GM13977 (cell line): ENCODE measurements at regions not wholly inside any gene's neighbourhood (a gene's known extent, or its start where the extent isn't known, plus 50 kb on each side); places are given as distances from the start of the nearest gene placed in this dataset.

ENCODE experiments used
- DNase-seq: peaks from one replicate; pipeline ENCODE4 v3.0.0; 2012; ENCODE audit warnings: low spot score
- in situ Hi-C: fragments of 300-500 bp; cut with MboI; formaldehyde crosslinking; loops from one replicate; pipeline ENCODE4 v1.12.0; 2022; ENCODE audit warnings: low sequenced_read_pairs, low pct_unique_long_range_greater_than_20kb, mixed read lengths, inconsistent platforms; ENCODE audit not compliant: unreplicated experiment
- TF ChIP-seq, protein P1 (sequence below): IDR thresholded peaks from 2 replicates; pipeline ENCODE4 v1.5.1; 2012; ENCODE audit warnings: mild to moderate bottlenecking, control low read depth; ENCODE audit not compliant: insufficient read depth; ENCODE audit errors: extremely low read depth, missing control alignments

- TF ChIP-seq, protein P1, sequence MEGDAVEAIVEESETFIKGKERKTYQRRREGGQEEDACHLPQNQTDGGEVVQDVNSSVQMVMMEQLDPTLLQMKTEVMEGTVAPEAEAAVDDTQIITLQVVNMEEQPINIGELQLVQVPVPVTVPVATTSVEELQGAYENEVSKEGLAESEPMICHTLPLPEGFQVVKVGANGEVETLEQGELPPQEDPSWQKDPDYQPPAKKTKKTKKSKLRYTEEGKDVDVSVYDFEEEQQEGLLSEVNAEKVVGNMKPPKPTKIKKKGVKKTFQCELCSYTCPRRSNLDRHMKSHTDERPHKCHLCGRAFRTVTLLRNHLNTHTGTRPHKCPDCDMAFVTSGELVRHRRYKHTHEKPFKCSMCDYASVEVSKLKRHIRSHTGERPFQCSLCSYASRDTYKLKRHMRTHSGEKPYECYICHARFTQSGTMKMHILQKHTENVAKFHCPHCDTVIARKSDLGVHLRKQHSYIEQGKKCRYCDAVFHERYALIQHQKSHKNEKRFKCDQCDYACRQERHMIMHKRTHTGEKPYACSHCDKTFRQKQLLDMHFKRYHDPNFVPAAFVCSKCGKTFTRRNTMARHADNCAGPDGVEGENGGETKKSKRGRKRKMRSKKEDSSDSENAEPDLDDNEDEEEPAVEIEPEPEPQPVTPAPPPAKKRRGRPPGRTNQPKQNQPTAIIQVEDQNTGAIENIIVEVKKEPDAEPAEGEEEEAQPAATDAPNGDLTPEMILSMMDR: no peak
- in situ Hi-C loops: no loop called here
- no peak for DNase-seq
Observed at GRCh38 chr2:217096474-217097225, 236.8 kb upstream of the TNP1 start.

DNA sequence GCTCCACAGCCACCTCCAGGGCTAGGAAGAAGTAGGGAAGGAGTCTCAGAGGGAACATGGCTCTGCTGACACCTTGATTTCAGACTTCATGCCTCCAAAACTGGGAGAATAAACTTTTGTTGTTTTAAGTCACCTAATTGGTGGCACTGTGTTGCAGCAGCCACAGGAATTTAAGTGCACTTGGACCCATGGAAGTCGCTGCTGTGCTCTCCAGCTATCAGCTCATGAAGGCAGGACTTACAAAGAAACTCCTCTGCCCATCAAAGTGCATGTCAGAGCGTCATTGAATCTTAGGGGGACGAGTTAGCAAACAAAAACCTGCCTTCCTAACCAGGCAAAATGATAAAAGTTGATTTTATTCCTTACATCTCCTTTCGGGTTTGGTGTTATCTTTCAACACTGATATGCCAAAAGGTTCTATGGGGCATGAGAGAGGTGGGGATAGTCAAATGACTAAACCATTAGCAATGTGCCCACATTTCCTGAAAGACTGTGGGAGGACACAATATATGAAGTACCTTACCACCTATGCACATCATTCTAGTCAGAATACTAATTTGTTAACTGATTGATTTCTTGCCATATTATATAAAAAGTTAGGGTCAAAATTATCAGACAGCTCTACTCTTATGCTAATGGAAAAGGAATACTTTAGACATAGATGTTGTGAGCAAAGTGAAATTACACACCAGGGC lies 235.8 kb upstream of the TNP1 start:
- DNase-seq: no peak
- TF ChIP-seq, protein P1: no peak
- in situ Hi-C loops: no loop called here

DNA sequence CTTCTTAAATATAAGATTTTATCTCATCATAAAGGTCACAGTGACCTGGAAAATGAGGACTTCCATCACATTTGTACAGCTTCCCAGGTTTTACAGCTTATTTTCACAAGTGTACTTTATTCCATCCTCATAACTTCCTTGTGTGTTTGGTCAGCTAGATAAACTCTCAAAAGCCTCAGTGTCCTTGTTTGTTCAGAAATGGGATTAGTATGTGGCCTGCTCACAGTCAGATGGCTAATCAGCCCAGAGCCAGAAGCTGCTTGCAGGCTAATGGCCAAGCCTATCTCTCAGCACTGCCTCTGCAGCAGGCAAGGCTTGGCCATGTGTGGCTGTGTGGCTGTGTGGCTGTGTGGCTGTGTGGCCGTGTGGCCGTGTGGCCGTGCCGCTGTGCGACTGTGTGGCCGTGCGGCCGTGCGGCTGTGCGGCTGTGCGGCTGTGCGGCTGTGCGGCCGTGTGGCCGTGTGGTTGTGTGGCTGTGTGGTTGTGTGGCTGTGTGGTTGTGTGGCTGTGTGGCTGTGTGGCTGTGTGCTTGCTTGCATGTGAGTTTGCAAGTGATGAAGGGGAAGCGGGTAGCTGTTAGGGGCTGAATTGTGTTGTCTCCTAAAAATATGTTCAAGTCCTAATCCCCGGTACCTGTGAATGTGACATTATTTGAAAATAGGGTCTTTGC lies 233.0 kb upstream of the TNP1 start:
- in situ Hi-C loops: no loop called here
- no peak for DNase-seq
- TF ChIP-seq, protein P1: no peak

GRCh38 chr2:217091531-217091930 lies 231.7 kb upstream of the TNP1 start:
- in situ Hi-C loops: no loop called here
- TF ChIP-seq, protein P1: no peak
- no peak for DNase-seq

DNA sequence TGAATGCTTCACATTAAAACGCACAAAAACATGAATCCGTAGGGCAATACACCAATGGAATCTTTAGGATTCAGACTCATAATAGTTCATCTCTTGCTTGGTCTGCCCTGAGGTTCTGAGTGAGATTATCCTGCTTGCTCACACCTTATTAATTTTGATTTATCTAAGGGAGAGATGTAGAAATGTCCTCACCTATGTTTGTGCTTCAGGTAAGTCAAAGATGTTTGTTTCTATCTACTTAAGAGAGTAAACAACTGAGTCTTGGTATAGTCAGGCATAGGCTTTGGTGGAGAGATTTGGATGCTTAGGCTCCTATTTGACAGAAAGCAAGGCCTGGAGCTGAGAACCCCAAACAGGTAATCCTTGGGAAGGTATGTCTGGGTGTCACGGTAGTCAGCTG lies 231.0 kb upstream of the TNP1 start:
- in situ Hi-C loops: no loop called here
- TF ChIP-seq, protein P1: no peak
- DNase-seq: no peak

- TF ChIP-seq, protein P1: no peak
- DNase-seq: peak; percentile 74
- in situ Hi-C loops: no loop called here
Observed at GRCh38 chr2:217090024-217090473, 230.2 kb upstream of the TNP1 start.
